GM12873 (cell line): ENCODE measurements at regions not wholly inside any gene's neighbourhood (a gene's known extent, or its start where the extent isn't known, plus 50 kb on each side); places are given as distances from the start of the nearest gene placed in this dataset.

Experiments
- TF ChIP-seq, protein P1 (sequence below): IDR thresholded peaks from 2 replicates; pipeline ENCODE4 v1.5.1; 2012; ENCODE audit warnings: low read depth, mild to moderate bottlenecking, moderate library complexity, low read length, control low read depth; ENCODE audit not compliant: insufficient read depth; ENCODE audit errors: missing control alignments

DNA sequence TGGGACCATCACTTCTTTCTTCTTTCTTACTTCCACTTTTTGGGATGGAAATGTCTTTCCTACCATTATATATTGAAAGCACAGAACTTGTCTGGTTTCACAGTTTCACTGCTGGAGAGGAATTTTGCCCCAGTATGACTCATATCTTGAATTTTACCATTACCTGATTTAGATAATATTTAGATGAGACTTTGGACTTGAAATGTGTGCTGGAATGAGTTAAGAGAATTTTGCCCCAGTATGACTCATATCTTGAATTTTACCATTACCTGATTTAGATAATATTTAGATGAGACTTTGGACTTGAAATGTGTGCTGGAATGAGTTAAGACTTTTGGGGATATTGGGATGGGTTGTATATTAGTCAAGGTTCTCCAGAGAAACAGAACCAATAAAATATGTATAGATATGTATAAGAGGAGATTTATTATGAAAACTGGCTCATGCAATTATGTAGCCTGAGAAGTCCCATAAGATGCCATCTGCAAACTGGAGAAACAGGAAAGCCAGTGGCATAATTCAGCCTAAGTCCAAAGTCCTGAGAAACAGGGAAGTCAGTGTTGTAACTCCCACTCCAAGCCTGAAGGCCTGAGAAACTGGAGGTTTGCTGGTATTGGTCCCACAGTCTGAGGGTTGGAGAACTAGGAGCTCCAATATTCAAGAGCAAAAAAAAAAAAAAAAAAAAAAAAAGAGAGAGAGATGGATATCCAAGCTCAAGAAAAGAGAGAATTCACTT lies 1029.2 kb downstream of the EPHA3 start:
- TF ChIP-seq, protein P1, sequence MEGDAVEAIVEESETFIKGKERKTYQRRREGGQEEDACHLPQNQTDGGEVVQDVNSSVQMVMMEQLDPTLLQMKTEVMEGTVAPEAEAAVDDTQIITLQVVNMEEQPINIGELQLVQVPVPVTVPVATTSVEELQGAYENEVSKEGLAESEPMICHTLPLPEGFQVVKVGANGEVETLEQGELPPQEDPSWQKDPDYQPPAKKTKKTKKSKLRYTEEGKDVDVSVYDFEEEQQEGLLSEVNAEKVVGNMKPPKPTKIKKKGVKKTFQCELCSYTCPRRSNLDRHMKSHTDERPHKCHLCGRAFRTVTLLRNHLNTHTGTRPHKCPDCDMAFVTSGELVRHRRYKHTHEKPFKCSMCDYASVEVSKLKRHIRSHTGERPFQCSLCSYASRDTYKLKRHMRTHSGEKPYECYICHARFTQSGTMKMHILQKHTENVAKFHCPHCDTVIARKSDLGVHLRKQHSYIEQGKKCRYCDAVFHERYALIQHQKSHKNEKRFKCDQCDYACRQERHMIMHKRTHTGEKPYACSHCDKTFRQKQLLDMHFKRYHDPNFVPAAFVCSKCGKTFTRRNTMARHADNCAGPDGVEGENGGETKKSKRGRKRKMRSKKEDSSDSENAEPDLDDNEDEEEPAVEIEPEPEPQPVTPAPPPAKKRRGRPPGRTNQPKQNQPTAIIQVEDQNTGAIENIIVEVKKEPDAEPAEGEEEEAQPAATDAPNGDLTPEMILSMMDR = no peak

DNA sequence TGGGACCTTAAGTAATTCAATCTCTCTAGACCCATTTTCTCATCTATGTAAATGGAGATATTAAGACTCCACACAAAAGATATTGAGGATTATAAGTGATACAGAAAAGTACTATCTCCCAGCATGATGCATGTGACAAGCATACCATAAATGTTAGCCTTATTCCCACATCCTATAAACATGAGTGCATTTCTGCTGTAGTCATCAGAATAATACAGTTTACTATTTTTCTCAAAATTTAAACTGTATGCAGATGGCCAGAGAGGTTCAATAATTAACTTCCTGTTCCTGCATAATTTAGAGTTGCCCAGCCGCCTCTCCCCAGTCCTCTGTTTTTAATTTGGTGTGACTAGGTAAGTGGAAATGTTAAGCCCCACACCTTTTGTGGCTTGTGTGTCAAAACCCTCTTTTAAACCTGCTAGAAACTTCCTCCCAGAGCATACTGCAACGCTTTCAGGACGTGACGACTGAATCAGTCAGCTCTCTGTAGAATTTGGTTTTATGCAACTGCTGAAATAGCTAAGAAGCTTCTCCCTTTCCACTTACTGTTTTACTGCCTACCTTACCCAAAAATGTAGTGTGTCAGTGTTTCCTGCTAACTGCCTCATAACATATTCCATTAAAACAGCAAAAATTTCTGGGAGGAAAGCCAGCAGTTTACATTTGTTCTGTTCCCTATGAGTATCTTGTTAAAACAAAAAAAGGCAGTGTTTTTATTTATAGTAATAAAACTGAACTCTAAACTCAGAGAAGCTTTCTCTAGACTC lies 1037.9 kb downstream of the EPHA3 start:
- TF ChIP-seq, protein P1 = no peak

DNA sequence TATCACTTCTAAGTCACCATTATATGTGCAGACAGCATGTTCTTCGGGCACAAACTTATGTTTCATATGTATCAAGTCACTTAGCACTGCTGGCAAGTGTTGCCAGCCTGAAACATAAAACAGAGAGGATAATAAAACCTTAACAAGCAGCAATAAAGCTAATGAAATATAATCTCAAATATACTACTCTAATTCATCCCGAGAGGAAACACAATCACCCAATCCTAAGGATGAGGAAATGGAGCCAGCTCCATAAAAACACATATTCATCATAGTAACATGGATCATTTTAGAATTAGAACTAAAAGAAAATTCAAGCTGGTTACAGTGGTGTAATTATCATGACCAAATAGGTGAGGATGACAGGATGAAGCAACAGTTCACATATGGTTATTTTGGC lies 1072.7 kb downstream of the EPHA3 start:
- TF ChIP-seq, protein P1 = no peak

DNA sequence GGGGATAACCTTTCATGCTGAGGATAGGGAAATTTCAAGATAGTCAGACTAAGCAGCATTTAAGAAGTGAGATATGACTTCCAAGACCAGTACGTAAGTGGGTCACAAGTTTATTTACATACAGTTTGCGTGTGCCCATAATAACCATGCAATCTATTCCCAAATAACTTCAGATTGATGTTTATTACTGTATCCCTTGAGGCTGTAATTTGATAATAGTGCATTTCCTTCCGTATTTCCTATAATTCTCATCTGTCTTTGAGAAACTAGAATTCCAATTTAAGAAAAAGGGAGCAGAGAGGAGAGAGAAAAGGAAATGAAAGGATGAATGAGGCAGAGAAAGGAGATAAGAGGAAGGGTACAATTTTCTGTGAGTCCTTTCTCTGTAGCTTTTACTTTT lies 1073.1 kb downstream of the EPHA3 start:
- TF ChIP-seq, protein P1 = no peak

DNA sequence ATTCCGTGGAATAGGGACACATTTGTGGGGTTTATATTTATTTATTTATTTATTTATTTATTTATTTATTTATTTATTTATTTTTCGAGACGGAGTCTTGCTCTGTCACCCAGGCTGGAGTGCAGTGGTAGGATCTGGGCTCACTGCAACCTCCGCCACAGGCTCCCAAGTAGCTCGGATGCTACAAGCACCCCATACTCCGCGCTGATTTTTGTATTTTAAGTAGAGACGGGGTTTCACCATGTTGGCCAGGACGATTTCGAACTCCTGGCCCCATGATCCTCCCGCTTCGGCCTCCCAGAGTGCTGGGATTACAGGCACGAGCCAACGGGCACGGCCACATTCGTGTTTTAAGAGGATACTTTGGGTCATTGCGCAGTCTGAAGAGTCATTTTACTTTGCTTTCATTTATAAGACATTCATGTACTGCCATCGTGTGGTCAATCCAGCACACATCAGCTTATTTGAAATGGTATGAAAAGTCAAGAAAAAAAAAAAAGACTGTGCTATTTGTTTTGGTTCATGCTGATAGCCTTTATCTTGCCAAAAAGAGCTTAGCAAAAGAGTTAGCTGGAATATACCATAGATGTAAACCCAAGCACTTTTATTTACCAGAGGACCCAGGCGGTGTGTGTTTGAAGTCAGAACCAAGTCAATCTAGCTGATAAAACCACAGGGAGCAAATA lies 1075.0 kb downstream of the EPHA3 start:
- TF ChIP-seq, protein P1 = peak; percentile 40

DNA sequence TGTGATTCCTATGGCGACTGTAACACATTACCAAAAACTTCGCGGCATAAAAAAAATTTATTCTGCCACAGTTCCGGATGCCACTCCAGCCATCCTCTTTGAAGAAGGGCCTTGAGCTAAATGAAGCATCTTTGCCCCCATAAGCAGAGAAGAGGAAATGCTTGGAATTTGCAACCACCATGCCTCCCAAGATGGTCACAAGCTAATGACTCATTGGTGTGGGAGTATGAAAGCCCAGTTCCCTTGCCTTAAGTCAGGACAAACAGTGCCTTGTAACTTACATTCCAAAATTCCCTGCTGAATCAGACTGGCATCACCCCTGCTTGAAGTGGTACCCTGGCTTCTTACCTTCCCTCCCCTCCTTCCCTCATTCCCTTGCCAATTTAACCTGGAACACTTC lies 1077.4 kb downstream of the EPHA3 start:
- TF ChIP-seq, protein P1 = no peak

DNA sequence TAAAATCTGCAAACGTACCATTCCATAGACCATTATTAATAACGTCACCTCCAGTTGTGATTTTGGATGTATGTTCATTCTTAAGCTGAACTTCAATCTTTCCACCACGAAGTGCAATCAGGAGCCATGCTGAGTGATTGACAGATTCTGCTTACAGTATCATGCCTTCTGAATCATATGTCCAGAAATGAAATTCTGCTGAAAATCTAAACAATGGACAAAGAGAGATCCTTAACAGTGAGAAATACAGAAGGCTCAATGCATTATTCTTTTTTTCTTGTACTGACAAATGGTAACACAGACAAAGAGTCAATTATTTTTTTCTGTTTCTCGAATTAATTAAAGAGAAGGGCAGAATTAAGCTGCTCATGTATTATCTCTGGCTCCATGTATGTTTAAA lies 1114.5 kb downstream of the EPHA3 start:
- TF ChIP-seq, protein P1 = no peak
